ENCODE measurements at regions not wholly inside any gene's neighbourhood (a gene's known extent, or its start where the extent isn't known, plus 50 kb on each side); places are given as distances from the start of the nearest gene placed in this dataset.

DNA sequence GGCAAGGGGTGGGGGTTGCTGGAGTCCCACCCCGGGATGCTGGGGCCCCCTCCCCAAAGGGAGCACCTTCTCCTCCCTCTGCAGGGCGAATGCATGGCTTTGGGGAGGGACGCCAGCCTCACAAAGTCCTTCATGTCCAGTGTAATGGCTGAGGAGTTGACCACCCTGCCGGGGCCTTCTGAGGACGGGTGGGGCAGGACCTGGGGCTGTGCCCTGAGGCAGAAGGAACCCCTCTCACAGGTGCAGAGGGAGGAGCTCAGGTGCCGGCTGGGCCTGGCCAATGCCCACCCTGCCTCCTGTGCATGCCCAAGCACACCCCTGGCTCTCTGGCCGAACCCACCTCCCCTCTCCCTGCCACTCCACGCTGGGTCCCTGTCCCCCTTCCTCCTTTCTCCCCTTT is 64.3 kb upstream of the RNU6ATAC start:
- no peak for TF ChIP-seq CTCF (IDR thresholded peaks at IDR 0.05)
- Histone ChIP-seq H3K36me3 (no peaks in the 10 kb centered on the region), H3K4me3 (no peak overlapping the region), H3K27ac (no peak overlapping the region), H3K9me3 (no peaks in the 10 kb centered on the region), H3K4me1 (peaks cover 0 to 25% (median 8%) of the 10 kb centered on the region in 4 donors), H3K27me3 (peaks cover 0 to 64% of the 10 kb centered on the region in 2 donors)
- no peak for DNase-seq
- intact Hi-C loops (cut with DNase I; ENCODE audit: low total_unique reads), result no loop called here

- H3K27ac ChIP-seq, result no peak overlapping the region
- no peak overlapping the region for H3K4me3 ChIP-seq
- H3K9me3 ChIP-seq, result no peaks in the 10 kb centered on the region
- H3K27me3 ChIP-seq, result peaks cover 0 to 71% of the 10 kb centered on the region in 2 donors
- peaks cover 0 to 28% (median 8%) of the 10 kb centered on the region in 4 donors for H3K4me1 ChIP-seq
- no peak for DNase-seq
- TF ChIP-seq CTCF (IDR thresholded peaks at IDR 0.05), result no peak
- intact Hi-C loops (cut with DNase I; ENCODE audit: low total_unique reads), result no loop called here
- no peaks in the 10 kb centered on the region for H3K36me3 ChIP-seq
Observed at GRCh38 chr9:134229466-134230091, 65.2 kb upstream of the RNU6ATAC start.

GRCh38 chr9:134230092-134230941 is 66.0 kb upstream of the RNU6ATAC start:
- no peak overlapping the region for H3K27ac ChIP-seq
- DNase-seq, result no peak
- no peak overlapping the region for H3K4me3 ChIP-seq
- no peaks in the 10 kb centered on the region for H3K36me3 ChIP-seq
- no peak for TF ChIP-seq CTCF (IDR thresholded peaks at IDR 0.05)
- H3K27me3 ChIP-seq, result peaks cover 0 to 71% of the 10 kb centered on the region in 2 donors
- intact Hi-C loops (cut with DNase I; ENCODE audit: low total_unique reads), result no loop called here
- H3K9me3 ChIP-seq, result no peaks in the 10 kb centered on the region
- peaks cover 0 to 30% (median 8%) of the 10 kb centered on the region in 4 donors for H3K4me1 ChIP-seq

DNA sequence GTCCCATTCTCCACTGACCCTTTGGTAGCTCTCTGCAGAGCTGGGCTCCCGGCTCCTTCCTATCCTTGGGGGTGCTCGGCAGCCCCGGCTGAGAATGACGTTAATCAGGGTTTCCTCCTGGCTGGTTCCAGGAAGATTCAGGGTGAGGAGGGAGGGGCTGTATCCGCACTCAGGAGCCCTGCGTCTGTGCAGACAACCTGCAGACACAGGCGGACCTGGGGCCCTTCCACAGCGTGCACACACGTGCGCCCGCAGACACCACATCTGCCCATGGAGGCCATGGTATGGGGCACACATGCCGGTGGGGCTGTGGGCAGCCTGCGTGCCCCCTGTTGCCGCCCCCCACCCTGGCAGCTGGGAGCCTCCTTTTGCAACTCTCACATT is 66.6 kb upstream of the RNU6ATAC start:
- intact Hi-C loops (cut with DNase I; ENCODE audit: low total_unique reads), result no loop called here
- no peak for TF ChIP-seq CTCF (IDR thresholded peaks at IDR 0.05)
- Histone ChIP-seq H3K27ac (no peak overlapping the region), H3K36me3 (no peaks in the 10 kb centered on the region), H3K4me3 (no peak overlapping the region), H3K9me3 (no peaks in the 10 kb centered on the region), H3K27me3 (peaks cover 0 to 72% of the 10 kb centered on the region in 2 donors), H3K4me1 (peaks cover 0 to 35% (median 8%) of the 10 kb centered on the region in 4 donors)
- DNase-seq, result no peak

DNA sequence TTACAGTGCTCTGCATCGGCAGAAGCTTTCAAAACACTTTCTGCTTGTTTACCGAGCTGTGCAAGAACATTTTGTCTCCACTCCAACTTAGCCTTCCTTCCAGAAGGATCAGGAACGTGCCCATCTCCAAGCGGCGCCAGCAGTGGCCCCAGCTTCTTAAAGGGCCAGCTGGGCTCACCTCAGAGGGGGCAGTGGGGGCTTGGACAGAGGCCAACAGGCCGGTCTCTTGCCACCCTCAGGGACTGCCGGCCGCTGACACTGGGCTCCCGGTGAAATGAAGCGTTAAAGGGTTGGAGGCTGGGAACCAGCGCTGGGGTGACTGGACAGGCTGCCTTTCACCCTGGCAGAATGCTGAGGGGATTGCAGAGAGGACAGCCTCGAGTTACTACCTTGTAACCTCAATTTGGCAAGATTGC is 67.0 kb upstream of the RNU6ATAC start:
- Histone ChIP-seq H3K9me3 (no peaks in the 10 kb centered on the region), H3K27me3 (peaks cover 0 to 72% of the 10 kb centered on the region in 2 donors), H3K27ac (peak overlapping the region in 1 of 2 donors; percentile 29), H3K36me3 (no peaks in the 10 kb centered on the region), H3K4me1 (peaks cover 0 to 37% (median 8%) of the 10 kb centered on the region in 4 donors), H3K4me3 (no peak overlapping the region)
- no peak for TF ChIP-seq CTCF (IDR thresholded peaks at IDR 0.05)
- peak in 1 of 2 donors; percentile 42 for DNase-seq
- intact Hi-C loops (cut with DNase I; ENCODE audit: low total_unique reads), result no loop called here
